B cell (primary cell): ENCODE measurements at regions not wholly inside any gene's neighbourhood (a gene's known extent, or its start where the extent isn't known, plus 50 kb on each side); places are given as distances from the start of the nearest gene placed in this dataset.

Experiments used
- ATAC-seq: fragments of 200-7000 bp; cut with Tn5 transposase; one replicate; pipeline ENCODE4 v1.10.0; 2021; ENCODE audit warnings: low read depth, mild to moderate bottlenecking, moderate number of reproducible peaks, moderate library complexity
- CTCF ChIA-PET: fragments of 350-600 bp; sonication (Branson Sonifier 250); formaldehyde crosslinking; loops from one replicate; lab custom pipeline; 2021; ENCODE audit warnings: antibody characterized with exemption, inconsistent platforms; lab: Charles Lee
- POLR2A ChIA-PET: fragments of 350-600 bp; sonication (Branson Sonifier 250); formaldehyde crosslinking; loops from one replicate; lab custom pipeline; 2021; ENCODE audit warnings: antibody characterized with exemption; lab: Charles Lee
- DNase-seq: peaks from one replicate; pipeline ENCODE4 v3.0.0; 2013
- H2AFZ ChIP-seq: 2 replicates; pipeline ENCODE4 v1.6.1; 2012; ENCODE audit warnings: mild to moderate bottlenecking, low read depth, low read length; ENCODE audit not compliant: insufficient read depth, poor library complexity, severe bottlenecking
- H3K27ac ChIP-seq, 2 donors: 1 replicate in 1 of 2; 2 replicates in 1 of 2; pipeline ENCODE4 v1.5.1; 2012 to 2013; ENCODE audit warnings: low read length in 2 of 2, mild to moderate bottlenecking in 2 of 2, moderate library complexity in 1 of 2
- H3K27me3 ChIP-seq, 4 experiments: fragments of 200-600 bp in 1 of 4; sonication (generic) in 1 of 4; replicated peaks in 1 of 4; 1 replicate in 2 of 4; 2 replicates in 2 of 4; pipeline versions ENCODE4 v1.6.1 to v1.7.0; 2013 to 2016; ENCODE audit warnings: low read length in 3 of 4, mild to moderate bottlenecking in 2 of 4, mixed read lengths in 1 of 4, moderate library complexity in 1 of 4; ENCODE audit not compliant: insufficient read depth in 4 of 4, control insufficient read depth in 3 of 4; ENCODE audit errors: control extremely low read depth in 1 of 4
- H3K36me3 ChIP-seq, 2 experiments: replicated peaks in 1 of 2; 1 replicate in 1 of 2; 2 replicates in 1 of 2; pipeline versions ENCODE4 v1.6.1 to v1.7.1; 2013; ENCODE audit warnings: low read length in 1 of 2; ENCODE audit not compliant: insufficient read depth in 2 of 2, control insufficient read depth in 1 of 2; ENCODE audit errors: control extremely low read depth in 1 of 2, extremely low read depth in 1 of 2
- H3K4me1 ChIP-seq, 2 donors: fragments of 200-600 bp in 1 of 2; sonication (generic) in 1 of 2; 1 replicate in 1 of 2; 2 replicates in 1 of 2; pipeline versions ENCODE4 v1.5.1 to v1.6.1; 2013 to 2017; ENCODE audit warnings: low read length in 2 of 2; ENCODE audit not compliant: control insufficient read depth in 2 of 2, insufficient read depth in 2 of 2
- H3K4me2 ChIP-seq: replicated peaks from 2 replicates; pipeline ENCODE3; 2012; ENCODE audit warnings: mild to moderate bottlenecking, low read depth, low read length; ENCODE audit not compliant: poor library complexity, severe bottlenecking
- H3K4me3 ChIP-seq, 5 experiments: fragments of 200-600 bp in 1 of 5; sonication (generic) in 1 of 5; 1 replicate in 3 of 5; 2 replicates in 2 of 5; pipeline versions ENCODE4 v1.5.1 to v1.7.0; 2011 to 2016; ENCODE audit warnings: low read length in 4 of 5, mild to moderate bottlenecking in 4 of 5, low read depth in 2 of 5, control low read depth in 1 of 5, moderate library complexity in 1 of 5; ENCODE audit not compliant: insufficient read depth in 1 of 5; ENCODE audit errors: control extremely low read depth in 1 of 5, extremely low read depth in 1 of 5
- H3K79me2 ChIP-seq: fragments of 200-600 bp; sonication (generic); one replicate; pipeline ENCODE4 v1.6.0; 2016; ENCODE audit warnings: low read length; ENCODE audit not compliant: control insufficient read depth, insufficient read depth
- H3K9ac ChIP-seq: fragments of 200-600 bp; sonication (generic); 2 replicates; pipeline ENCODE4 v1.6.1; 2017; ENCODE audit warnings: mild to moderate bottlenecking, low read length, moderate library complexity
- H3K9me3 ChIP-seq, 3 donors: one replicate each; pipeline versions ENCODE4 v1.6.1 to v1.7.1; 2013; ENCODE audit warnings: low read length in 2 of 3; ENCODE audit not compliant: control insufficient read depth in 2 of 3, insufficient read depth in 1 of 3; ENCODE audit errors: control extremely low read depth in 1 of 3
- H4K20me1 ChIP-seq: 2 replicates; pipeline ENCODE4 v1.6.0; 2012; ENCODE audit warnings: mild to moderate bottlenecking, low read length; ENCODE audit not compliant: insufficient read depth, control insufficient read depth, poor library complexity, severe bottlenecking
- H3K27ac Mint-ChIP-seq: one replicate; pipeline ENCODE4 v1.8.0; 2021; ENCODE audit warnings: mixed read lengths
- H3K27me3 Mint-ChIP-seq: one replicate; pipeline ENCODE4 v1.8.0; 2021; ENCODE audit warnings: mixed read lengths
- H3K4me1 Mint-ChIP-seq: one replicate; pipeline ENCODE4 v1.8.0; 2021; ENCODE audit warnings: mixed read lengths
- H3K4me3 Mint-ChIP-seq: one replicate; pipeline ENCODE4 v1.8.0; 2021; ENCODE audit warnings: mixed read lengths
- H3K9me3 Mint-ChIP-seq: one replicate; pipeline ENCODE4 v1.8.0; 2022; ENCODE audit warnings: mixed read lengths; ENCODE audit not compliant: insufficient read depth
- CTCF ChIP-seq: fragments of 200-600 bp; IDR thresholded peaks from one replicate; pipeline ENCODE4 v1.8.0; 2022; ENCODE audit warnings: antibody characterized with exemption, mild to moderate bottlenecking
- EZH2 ChIP-seq: IDR thresholded peaks from 2 replicates; pipeline ENCODE4 v1.6.1; 2012; ENCODE audit warnings: borderline replicate concordance, low read depth, mild to moderate bottlenecking, moderate library complexity, low read length; ENCODE audit not compliant: insufficient read depth, poor library complexity, severe bottlenecking
- intact Hi-C: fragments of 100-400 bp; cut with micrococcal nuclease; formaldehyde crosslinking; loops from one replicate; pipeline ENCODE4 v1.10.0; 2022

- Mint-ChIP-seq H3K4me1 (no peaks in the 10 kb centered on the region), H3K27me3 (no peaks in the 10 kb centered on the region), H3K9me3 (peaks cover 2% of the 10 kb centered on the region), H3K27ac (no peak overlapping the region), H3K4me3 (no peak overlapping the region)
- Histone ChIP-seq H3K79me2 (no peaks in the 10 kb centered on the region), H3K36me3 (no peaks in the 10 kb centered on the region), H4K20me1 (no peaks in the 10 kb centered on the region), H3K4me2 (no peak overlapping the region), H3K4me3 (no peak overlapping the region), H2AFZ (no peak overlapping the region), H3K27me3 (no peaks in the 10 kb centered on the region), H3K9me3 (no peaks in the 10 kb centered on the region), H3K27ac (no peak overlapping the region), H3K4me1 (no peaks in the 10 kb centered on the region), H3K9ac (no peak overlapping the region)
- no peak for TF ChIP-seq CTCF
- POLR2A ChIA-PET = no interaction called here
- DNase-seq = no peak
- no peak for ATAC-seq
- intact Hi-C loops = no loop called here
- CTCF ChIA-PET = no interaction called here
Measured at GRCh38 chr4:18512718-18513117, 491.2 kb upstream of the LCORL start.

- no peak overlapping the region for H2AFZ ChIP-seq
- Mint-ChIP-seq H3K27me3 (no peaks in the 10 kb centered on the region), H3K4me1 (no peaks in the 10 kb centered on the region), H3K9me3 (peaks cover 2% of the 10 kb centered on the region), H3K4me3 (no peak overlapping the region), H3K27ac (no peak overlapping the region)
- H3K27me3 ChIP-seq = no peaks in the 10 kb centered on the region
- TF ChIP-seq EZH2 = no peak
- TF ChIP-seq CTCF = no peak
- H3K9me3 ChIP-seq = no peaks in the 10 kb centered on the region
- H3K4me3 ChIP-seq = no peak overlapping the region
- no peaks in the 10 kb centered on the region for H3K79me2 ChIP-seq
- POLR2A ChIA-PET = no interaction called here
- no peaks in the 10 kb centered on the region for H3K4me1 ChIP-seq
- H3K36me3 ChIP-seq = no peaks in the 10 kb centered on the region
- no peak overlapping the region for H3K9ac ChIP-seq
- H3K4me2 ChIP-seq = no peak overlapping the region
- intact Hi-C loops = no loop called here
- no peak for ATAC-seq
- H3K27ac ChIP-seq = no peak overlapping the region
- DNase-seq = no peak
- CTCF ChIA-PET = no interaction called here
- no peaks in the 10 kb centered on the region for H4K20me1 ChIP-seq
Measured at GRCh38 chr4:18511727-18512126, 490.2 kb upstream of the LCORL start.
